Aorta (tissue), 5 donors: ENCODE measurements at regions not wholly inside any gene's neighbourhood (a gene's known extent, or its start where the extent isn't known, plus 50 kb on each side); places are given as distances from the start of the nearest gene placed in this dataset.
"Not testable (repeated sequence)": the region's sequence is repeated elsewhere in the genome, so short reads cannot be mapped to it uniquely, and the experiment has no call there.

Experiments used
- ATAC-seq: fragments of 200-7000 bp; cut with Tn5 transposase; one replicate; pipeline ENCODE4 v1.9.1; 2022; ENCODE audit warnings: moderate library complexity; ENCODE audit not compliant: low FRiP score
- DNase-seq, 2 donors: peaks; one replicate each; pipeline ENCODE4 v3.0.0-alpha.2; 2020
- H3K27ac ChIP-seq, 2 donors: one replicate each; pipeline ENCODE4 v1.5.1; 2013; ENCODE audit warnings: low read length in 2 of 2, mild to moderate bottlenecking in 2 of 2, moderate library complexity in 2 of 2, control low read depth in 1 of 2, inconsistent platforms in 1 of 2, low read depth in 1 of 2
- H3K27me3 ChIP-seq, 2 donors: one replicate each; pipeline ENCODE4 v1.6.1; 2013; ENCODE audit warnings: control low read depth in 1 of 2, low read length in 1 of 2, mild to moderate bottlenecking in 1 of 2, moderate library complexity in 1 of 2; ENCODE audit not compliant: insufficient read depth in 2 of 2, control insufficient read depth in 1 of 2
- H3K36me3 ChIP-seq, 2 donors: one replicate each; pipeline ENCODE4 v1.6.1; 2013; ENCODE audit warnings: control low read depth in 1 of 2, low read length in 1 of 2, mild to moderate bottlenecking in 1 of 2; ENCODE audit not compliant: insufficient read depth in 2 of 2, control insufficient read depth in 1 of 2
- H3K4me1 ChIP-seq, 2 donors: one replicate each; pipeline ENCODE4 v1.6.1; 2013; ENCODE audit warnings: low read length in 2 of 2, control low read depth in 1 of 2, mild to moderate bottlenecking in 1 of 2, moderate library complexity in 1 of 2; ENCODE audit not compliant: insufficient read depth in 2 of 2, control insufficient read depth in 1 of 2
- H3K4me3 ChIP-seq, 2 donors: one replicate each; pipeline ENCODE4 v1.5.1; 2013; ENCODE audit warnings: low read length in 2 of 2, control low read depth in 1 of 2, mild to moderate bottlenecking in 1 of 2
- H3K9me3 ChIP-seq: one replicate; pipeline ENCODE4 v1.6.1; 2013; ENCODE audit warnings: mild to moderate bottlenecking, low read length; ENCODE audit not compliant: control insufficient read depth
- WGBS, 2 donors: extraction: QIAGEN DNeasy Blood & Tissue Kit; methylation state at CpG; one replicate each; pipeline ENCODE4 v1.1.7; 2013; 5-methylcytosine and 5-hydroxymethylcytosine counted together
- intact Hi-C, 2 donors: fragments of 100-400 bp; cut with DNase I; formaldehyde crosslinking; loops; one replicate each; pipeline versions ENCODE4 v1.14.2 to v1.15.0; 2022
- donor health status: healthy with polysubstance abuse.
- donor health status: Bipolar disorder and iron deficiency.
- donor health status: DM: no; HTN: no; CAD: no.
- donor health status: DM: no; HTN: no; CAD: no.
- donor health status: DM: yes; HTN: yes; CAD: no.

DNA sequence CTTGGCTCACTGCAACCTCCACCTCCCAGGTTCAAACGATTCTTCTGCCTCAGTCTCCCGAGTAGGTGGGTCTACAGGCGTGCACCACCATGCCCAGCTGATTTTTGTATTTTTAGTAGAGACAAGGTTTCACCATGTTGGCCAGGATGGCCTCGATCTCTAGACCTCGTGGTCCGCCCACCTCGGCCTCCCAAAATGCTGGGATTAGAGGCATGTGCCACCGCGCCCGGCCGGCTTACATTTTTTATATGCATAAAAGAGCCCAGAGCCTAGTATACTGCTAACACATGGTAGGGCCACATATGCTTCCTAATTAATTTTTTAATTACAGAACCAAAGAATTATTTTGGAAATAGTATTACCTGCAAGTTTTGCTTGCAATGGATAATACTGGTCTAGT, 1325.4 kb downstream of the PLA2G4A start:
- Histone ChIP-seq H3K36me3 (no peaks in the 10 kb centered on the region), H3K4me3 (no peak overlapping the region), H3K4me1 (no peaks in the 10 kb centered on the region), H3K27me3 (no peaks in the 10 kb centered on the region), H3K9me3 (peaks cover 1% of the 10 kb centered on the region), H3K27ac (no peak overlapping the region)
- ATAC-seq (no peak), DNase-seq (peak in 1 of 2 donors; percentile 52)
- 94 to 96% methylated on average over 11 of the region's 11 CpGs for WGBS, 2 donors
- intact Hi-C loops: no loop called here

DNA sequence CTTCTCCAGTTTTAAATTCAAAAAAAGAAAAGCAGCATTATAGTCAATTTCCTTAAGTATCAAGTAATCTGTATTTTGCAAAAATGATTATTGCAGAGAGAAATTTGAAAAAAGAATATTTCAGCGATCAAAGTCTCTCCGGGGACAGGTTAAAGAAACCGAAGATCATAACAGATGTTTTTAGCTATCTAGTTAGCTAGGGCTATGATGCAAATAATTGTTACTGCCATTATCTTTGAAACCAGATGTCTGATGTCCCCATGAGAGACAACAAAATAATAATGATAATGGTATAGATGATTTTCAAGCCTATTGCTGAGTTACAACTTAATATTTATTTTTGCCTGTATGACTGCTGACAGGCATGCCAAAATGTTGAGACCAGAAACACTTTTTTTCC, 1326.0 kb downstream of the PLA2G4A start:
- ATAC-seq (no peak), DNase-seq (no peak)
- peaks cover 1% of the 10 kb centered on the region for H3K9me3 ChIP-seq
- H3K4me1 ChIP-seq: no peaks in the 10 kb centered on the region
- intact Hi-C loops: no loop called here
- no peaks in the 10 kb centered on the region for H3K27me3 ChIP-seq
- no peaks in the 10 kb centered on the region for H3K36me3 ChIP-seq
- no peak overlapping the region for H3K4me3 ChIP-seq
- WGBS, 2 donors: 76 to 78% methylated on average over 3 of the region's 3 CpGs
- no peak overlapping the region for H3K27ac ChIP-seq

DNA sequence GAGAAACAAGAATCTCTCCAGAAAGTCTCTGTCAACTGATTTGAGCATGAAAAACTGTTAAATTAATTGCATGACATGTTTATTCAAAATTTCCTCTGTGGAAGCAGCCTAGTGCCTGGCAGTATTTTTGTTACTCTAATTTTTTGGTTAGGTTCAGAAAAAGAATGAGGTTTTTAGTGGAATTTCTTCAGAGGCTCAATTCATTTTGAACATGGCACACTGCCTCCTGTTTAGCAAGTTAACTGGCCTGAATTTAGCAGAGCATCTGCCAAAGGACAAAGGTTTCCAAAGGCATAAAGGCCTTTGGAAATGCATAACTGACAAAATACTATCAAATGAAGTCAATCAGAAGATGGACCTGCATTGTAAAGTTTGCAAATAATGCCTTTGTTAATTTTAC, 1326.5 kb downstream of the PLA2G4A start:
- H3K4me3 ChIP-seq: no peak overlapping the region
- no peaks in the 10 kb centered on the region for H3K27me3 ChIP-seq
- DNase-seq (no peak), ATAC-seq (no peak)
- H3K36me3 ChIP-seq: no peaks in the 10 kb centered on the region
- intact Hi-C loops: no loop called here
- no peak overlapping the region for H3K27ac ChIP-seq
- H3K9me3 ChIP-seq: peaks cover 1% of the 10 kb centered on the region
- no peaks in the 10 kb centered on the region for H3K4me1 ChIP-seq

DNA sequence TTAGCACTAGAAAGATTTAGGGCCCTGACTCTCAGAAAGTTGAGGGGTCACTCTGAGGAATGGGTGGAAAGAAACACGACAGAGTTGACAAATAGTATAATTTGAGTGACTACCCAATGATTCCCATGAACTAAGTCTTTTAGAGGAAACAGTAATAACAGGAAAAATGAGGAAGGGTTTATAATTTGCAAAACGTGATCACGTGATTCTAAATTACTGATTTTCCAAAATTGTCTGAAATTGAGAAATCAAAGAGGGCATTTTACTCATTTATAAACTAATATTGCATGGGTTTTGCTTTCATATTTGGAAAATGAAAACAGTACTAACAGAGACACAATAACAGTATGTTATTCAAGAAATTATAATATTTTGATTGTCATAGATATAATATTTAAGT, 1335.7 kb downstream of the PLA2G4A start:
- H3K9me3 ChIP-seq: no peaks in the 10 kb centered on the region
- H3K27me3 ChIP-seq: no peaks in the 10 kb centered on the region
- ATAC-seq (no peak), DNase-seq (no peak)
- H3K27ac ChIP-seq: no peak overlapping the region
- H3K4me3 ChIP-seq: no peak overlapping the region
- H3K36me3 ChIP-seq: no peaks in the 10 kb centered on the region
- no peaks in the 10 kb centered on the region for H3K4me1 ChIP-seq
- intact Hi-C loops: no loop called here
- WGBS, 2 donors: 68 to 70% methylated on average over 3 of the region's 3 CpGs

DNA sequence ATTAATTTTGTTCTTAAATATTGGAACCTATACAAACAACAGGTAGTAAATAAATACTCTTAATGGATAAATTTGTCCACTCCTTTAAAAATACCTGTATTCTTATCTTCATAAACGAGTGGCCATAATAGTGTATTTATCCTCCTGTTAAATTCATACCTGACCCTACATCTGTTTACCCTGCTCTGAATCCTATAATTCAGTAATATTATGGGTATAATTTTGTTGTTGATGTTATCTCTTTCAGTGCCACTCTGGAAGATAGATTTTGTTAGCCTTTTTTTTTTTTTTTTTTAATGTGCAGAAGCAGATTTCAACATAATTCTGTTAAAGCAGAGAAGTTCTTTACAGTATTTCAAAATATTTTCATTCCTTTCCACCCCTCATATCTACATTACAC, 1337.9 kb downstream of the PLA2G4A start:
- intact Hi-C loops: no loop called here
- no peak for ATAC-seq

DNA sequence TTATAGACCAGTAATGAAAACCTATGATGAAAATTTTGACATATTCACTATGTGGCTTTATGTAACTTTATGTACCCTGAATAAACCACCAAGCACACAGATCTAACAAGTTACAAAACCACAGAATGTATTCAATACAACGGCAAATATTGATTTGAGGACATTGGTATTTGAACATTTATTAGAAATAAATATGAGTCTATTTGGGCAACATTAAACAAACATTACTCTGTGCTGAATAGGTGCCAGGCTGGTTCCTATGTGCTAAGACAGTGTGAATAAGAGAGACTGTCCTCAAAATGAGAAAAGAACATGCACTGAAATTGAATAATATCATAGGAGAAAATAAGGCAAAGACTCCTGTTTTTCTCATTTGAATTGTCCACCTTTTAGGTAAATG, 1341.2 kb downstream of the PLA2G4A start:
- Histone ChIP-seq H3K9me3 (no peaks in the 10 kb centered on the region), H3K4me3 (no peak overlapping the region), H3K4me1 (no peaks in the 10 kb centered on the region), H3K36me3 (no peaks in the 10 kb centered on the region), H3K27me3 (no peaks in the 10 kb centered on the region), H3K27ac (no peak overlapping the region)
- intact Hi-C loops: no loop called here
- no peak for DNase-seq
- ATAC-seq: no peak
- 63 to 71% methylated on average over 1 of the region's 1 CpG for WGBS, 2 donors

More for the DNA sequence above, 1337.9 kb downstream of the PLA2G4A start:
- DNase-seq: no peak
- 85 to 86% methylated on average over 1 of the region's 1 CpG for WGBS, 2 donors
- no peaks in the 10 kb centered on the region for H3K4me1 ChIP-seq
- no peaks in the 10 kb centered on the region for H3K27me3 ChIP-seq
- H3K9me3 ChIP-seq: no peaks in the 10 kb centered on the region
- no peak overlapping the region for H3K27ac ChIP-seq
- no peak overlapping the region for H3K4me3 ChIP-seq
- no peaks in the 10 kb centered on the region for H3K36me3 ChIP-seq

DNA sequence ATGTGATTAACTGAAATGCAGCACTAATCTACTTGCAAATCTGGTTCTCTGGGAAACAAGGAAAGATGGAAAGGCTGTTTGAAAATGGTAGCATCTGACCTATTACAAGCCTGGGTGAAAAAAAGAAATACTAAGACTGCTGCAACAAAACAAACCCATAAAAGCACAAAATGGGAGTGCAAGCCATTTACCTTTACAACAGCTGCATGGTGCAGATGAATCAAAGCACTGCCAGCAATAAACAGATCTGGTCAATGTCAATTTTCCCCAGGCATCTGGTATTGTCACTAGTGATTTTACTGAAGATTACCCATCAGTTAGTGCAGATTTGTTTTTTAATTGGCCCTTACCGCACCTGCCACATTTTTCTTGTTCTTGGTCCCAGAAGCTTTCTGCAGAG, 1341.7 kb downstream of the PLA2G4A start:
- DNase-seq (no peak), ATAC-seq (no peak)
- 80 to 83% methylated on average over 1 of the region's 1 CpG for WGBS, 2 donors
- no peaks in the 10 kb centered on the region for H3K9me3 ChIP-seq
- no peak overlapping the region for H3K4me3 ChIP-seq
- H3K36me3 ChIP-seq: no peaks in the 10 kb centered on the region
- H3K27ac ChIP-seq: no peak overlapping the region
- intact Hi-C loops: no loop called here
- H3K4me1 ChIP-seq: no peaks in the 10 kb centered on the region
- H3K27me3 ChIP-seq: no peaks in the 10 kb centered on the region

DNA sequence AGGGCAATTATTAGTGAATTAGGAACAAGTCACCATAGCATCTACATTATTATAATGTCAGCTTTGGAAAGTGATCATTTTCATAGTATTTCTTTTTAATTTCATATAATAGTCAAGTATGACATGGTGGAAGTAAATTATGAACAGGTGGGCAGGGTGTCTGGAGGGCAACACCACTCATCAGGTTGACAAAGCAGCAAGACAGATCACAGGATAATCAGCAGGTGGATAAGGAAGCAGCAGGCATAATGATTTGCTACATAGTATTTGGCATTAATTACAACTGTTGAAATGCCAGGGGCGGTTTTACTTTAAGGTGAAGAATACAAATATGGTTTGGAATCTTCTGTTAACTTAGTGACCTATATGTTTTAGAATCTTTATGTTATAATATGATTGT, 1342.2 kb downstream of the PLA2G4A start:
- H3K27me3 ChIP-seq: no peaks in the 10 kb centered on the region
- H3K4me3 ChIP-seq: no peak overlapping the region
- DNase-seq (no peak), ATAC-seq (no peak)
- H3K4me1 ChIP-seq: no peaks in the 10 kb centered on the region
- no peaks in the 10 kb centered on the region for H3K9me3 ChIP-seq
- H3K36me3 ChIP-seq: no peaks in the 10 kb centered on the region
- no peak overlapping the region for H3K27ac ChIP-seq
- WGBS, 2 donors: 81 to 83% methylated on average over 1 of the region's 1 CpG
- intact Hi-C loops: no loop called here

DNA sequence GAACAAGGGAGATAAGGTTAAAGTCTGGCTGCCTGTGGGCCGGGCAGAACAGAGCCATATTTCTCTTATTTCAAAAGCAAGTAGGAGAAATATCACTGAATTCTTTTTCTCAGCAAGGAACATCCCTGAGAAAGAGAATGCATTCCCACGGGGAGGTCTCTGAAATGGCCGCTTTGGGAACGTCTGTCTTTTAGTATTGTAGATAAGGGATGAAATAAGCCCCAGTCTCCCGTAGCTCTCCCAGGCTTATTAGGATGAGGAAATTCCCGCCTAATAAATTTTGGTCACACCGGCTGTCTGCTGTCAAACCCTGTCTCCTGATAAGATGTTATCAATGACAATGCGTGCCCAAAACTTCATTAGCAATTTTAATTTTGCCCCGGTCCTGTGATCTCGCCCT, 1353.3 kb downstream of the PLA2G4A start:
- WGBS, 2 donors: 78 to 84% methylated on average over 9 of the region's 10 CpGs
- H3K27me3 ChIP-seq, H3K36me3 ChIP-seq, ATAC-seq, H3K27ac ChIP-seq, intact Hi-C loops, H3K4me1 ChIP-seq, H3K9me3 ChIP-seq, H3K4me3 ChIP-seq, DNase-seq: not testable (repeated sequence)
